ENCODE measurements at regions not wholly inside any gene's neighbourhood (a gene's known extent, or its start where the extent isn't known, plus 50 kb on each side); places are given as distances from the start of the nearest gene placed in this dataset.

- intact Hi-C loops (cut with micrococcal nuclease) = no loop called here
- Histone ChIP-seq H3K4me1 (no peaks in the 10 kb centered on the region), H3K9me3 (replicated peaks) (no peaks in the 10 kb centered on the region), H3K27ac (replicated peaks) (no peak overlapping the region), H3K36me3 (no peaks in the 10 kb centered on the region), H3K4me3 (no peak overlapping the region), H3K27me3 (ENCODE audit: low read depth) (peaks cover 5% of the 10 kb centered on the region)
- no peak for DNase-seq
- no peak for TF ChIP-seq CTCF (IDR thresholded peaks at IDR 0.05; ENCODE audit: borderline replicate concordance)
Observed at GRCh38 chr10:78461333-78461732, 427.7 kb downstream of the RPS24 start.

GRCh38 chr10:78462176-78462575 is 428.5 kb downstream of the RPS24 start:
- Histone ChIP-seq H3K27ac (replicated peaks) (no peak overlapping the region), H3K36me3 (no peaks in the 10 kb centered on the region), H3K27me3 (ENCODE audit: low read depth) (peaks cover 5% of the 10 kb centered on the region), H3K4me3 (no peak overlapping the region), H3K4me1 (no peaks in the 10 kb centered on the region), H3K9me3 (replicated peaks) (no peaks in the 10 kb centered on the region)
- intact Hi-C loops (cut with micrococcal nuclease) = no loop called here
- no peak for TF ChIP-seq CTCF (IDR thresholded peaks at IDR 0.05; ENCODE audit: borderline replicate concordance)
- no peak for DNase-seq

- no peak for TF ChIP-seq CTCF (IDR thresholded peaks at IDR 0.05; ENCODE audit: borderline replicate concordance)
- Histone ChIP-seq H3K27me3 (ENCODE audit: low read depth) (peaks cover 5% of the 10 kb centered on the region), H3K36me3 (no peaks in the 10 kb centered on the region), H3K27ac (replicated peaks) (no peak overlapping the region), H3K4me3 (no peak overlapping the region), H3K4me1 (no peaks in the 10 kb centered on the region), H3K9me3 (replicated peaks) (no peaks in the 10 kb centered on the region)
- no peak for DNase-seq
- intact Hi-C loops (cut with micrococcal nuclease) = no loop called here
Observed at GRCh38 chr10:78462726-78463228, 429.1 kb downstream of the RPS24 start.

GRCh38 chr10:78464118-78464855 is 430.6 kb downstream of the RPS24 start:
- Histone ChIP-seq H3K27ac (replicated peaks) (no peak overlapping the region), H3K27me3 (ENCODE audit: low read depth) (peaks cover 5% of the 10 kb centered on the region), H3K9me3 (replicated peaks) (no peaks in the 10 kb centered on the region), H3K4me3 (no peak overlapping the region), H3K36me3 (no peaks in the 10 kb centered on the region), H3K4me1 (no peaks in the 10 kb centered on the region)
- no peak for TF ChIP-seq CTCF (IDR thresholded peaks at IDR 0.05; ENCODE audit: borderline replicate concordance)
- intact Hi-C loops (cut with micrococcal nuclease) = no loop called here
- no peak for DNase-seq

GRCh38 chr10:78464856-78465267 is 431.2 kb downstream of the RPS24 start:
- H3K36me3 ChIP-seq = no peaks in the 10 kb centered on the region
- no peak overlapping the region for H3K4me3 ChIP-seq
- H3K9me3 ChIP-seq (replicated peaks) = no peaks in the 10 kb centered on the region
- H3K27me3 ChIP-seq (ENCODE audit: low read depth) = peaks cover 5% of the 10 kb centered on the region
- H3K4me1 ChIP-seq = no peaks in the 10 kb centered on the region
- no peak overlapping the region for H3K27ac ChIP-seq (replicated peaks)
- intact Hi-C loops (cut with micrococcal nuclease) = no loop called here
- TF ChIP-seq CTCF (IDR thresholded peaks at IDR 0.05; ENCODE audit: borderline replicate concordance) = no peak
- DNase-seq = no peak
